ENCODE measurements at regions not wholly inside any gene's neighbourhood (a gene's known extent, or its start where the extent isn't known, plus 50 kb on each side); places are given as distances from the start of the nearest gene placed in this dataset.

GRCh38 chr3:72361990-72362389 lies 486.3 kb downstream of the SHQ1 start:
- Histone ChIP-seq H3K14ac (replicated peaks; ENCODE audit: low read depth, low read length) (no peak overlapping the region), H2AFZ (replicated peaks; ENCODE audit: low read length, poor library complexity) (no peak overlapping the region), H2BK15ac (ENCODE audit: low read depth, low read length) (no peak overlapping the region), H3K23ac (ENCODE audit: low read depth, low read length) (no peak overlapping the region), H2AK5ac (ENCODE audit: low read depth, low read length) (no peak overlapping the region), H3K9ac (ENCODE audit: low read depth, low read length) (no peak overlapping the region), H3K36me3 (ENCODE audit: control insufficient read depth, insufficient read depth, low read length) (no peaks in the 10 kb centered on the region), H4K20me1 (ENCODE audit: insufficient read depth, low read length) (no peaks in the 10 kb centered on the region), H4K5ac (ENCODE audit: low read depth, low read length) (no peak overlapping the region), H3K27me3 (ENCODE audit: control insufficient read depth, insufficient read depth, low read length) (peaks cover 19% of the 10 kb centered on the region), H4K91ac (ENCODE audit: insufficient read depth, low read depth, low read length) (no peak overlapping the region), H4K8ac (ENCODE audit: low read depth in 2 of 2, low read length in 2 of 2) (no peak overlapping the region), H2AK9ac (replicated peaks; ENCODE audit: low read depth, low read length, poor library complexity) (no peak overlapping the region), H3K4ac (ENCODE audit: low read depth, low read length) (no peak overlapping the region), H2BK20ac (ENCODE audit: low read depth, low read length) (no peak overlapping the region), H3K4me3 (ENCODE audit: insufficient read depth, low read depth, low read length) (no peak overlapping the region), H3K27ac (ENCODE audit: insufficient read depth, low read length) (no peak overlapping the region), H3K56ac (ENCODE audit: extremely low read depth, insufficient read depth, low read length) (no peak overlapping the region), H3K18ac (ENCODE audit: low read depth, low read length) (no peak overlapping the region), H2BK120ac (ENCODE audit: low read depth, low read length) (no peak overlapping the region), H2BK5ac (ENCODE audit: low read depth, low read length, poor library complexity, severe bottlenecking) (no peak overlapping the region), H3K79me1 (ENCODE audit: low read depth in 1 of 2, low read length in 2 of 2) (no peaks in the 10 kb centered on the region), H3K4me2 (ENCODE audit: low read depth, low read length) (no peak overlapping the region), H3K9me1 (ENCODE audit: insufficient read depth, low read length) (0 out of 2 replicates have a peak, but pooled peaks cover 3% of the 10 kb centered on the region), H3K9me3 (ENCODE audit: control insufficient read depth, insufficient read depth, low read length) (no peaks in the 10 kb centered on the region), H3K4me1 (ENCODE audit: control insufficient read depth, insufficient read depth, low read length) (no peaks in the 10 kb centered on the region)
- DNase-seq (no peak), ATAC-seq (ENCODE audit: low read depth) (no peak)
- POLR2A ChIA-PET (ENCODE audit: unreplicated experiment): no interaction called here
- no TSS peak for BruUV-seq (replicated peaks)
- in situ Hi-C loops (cut with MboI; ENCODE audit: low sequenced_read_pairs): no loop called here
- dilution Hi-C loops (cut with HindIII; ENCODE audit: low sequenced_read_pairs, unreplicated experiment): no loop called here
- no peak for TF ChIP-seq MXI1 (IDR thresholded peaks at IDR 0.05; ENCODE audit: borderline replicate concordance, low read depth, low read length)
- TF ChIP-seq NFE2L2 (IDR thresholded peaks at IDR 0.05; ENCODE audit: low read depth, low read length): no peak
- no peak for TF ChIP-seq MAFK (IDR thresholded peaks at IDR 0.05; ENCODE audit: low read depth, low read length)
- no peak for TF ChIP-seq RFX5 (IDR thresholded peaks at IDR 0.05; ENCODE audit: low read depth, low read length)
- TF ChIP-seq FOS (IDR thresholded peaks at IDR 0.05; ENCODE audit: low read depth, low read length): no peak
- no peak for TF ChIP-seq MAZ (IDR thresholded peaks at IDR 0.05; ENCODE audit: borderline replicate concordance, low read depth, low read length)
- TF ChIP-seq CHD1 (IDR thresholded peaks at IDR 0.05; ENCODE audit: low read depth, low read length): no peak
- no peak for TF ChIP-seq SMC3 (IDR thresholded peaks at IDR 0.05; ENCODE audit: low read depth, low read length)
- no peak for TF ChIP-seq ELK1 (IDR thresholded peaks at IDR 0.05; ENCODE audit: borderline replicate concordance, low read depth, low read length)
- TF ChIP-seq CTCF (conservative IDR thresholded peaks at IDR 0.05; ENCODE audit: low read depth, low read length): no peak
- no peak for TF ChIP-seq RAD21 (IDR thresholded peaks at IDR 0.05; ENCODE audit: low read length)
- no peak for TF ChIP-seq CEBPB (IDR thresholded peaks at IDR 0.05; ENCODE audit: low read depth, low read length)
- no peak for TF ChIP-seq USF2 (IDR thresholded peaks at IDR 0.05; ENCODE audit: low read depth, low read length)
- TF ChIP-seq RCOR1 (IDR thresholded peaks at IDR 0.05; ENCODE audit: insufficient replicate concordance, low read length): no peak
- no peak for TF ChIP-seq POLR2A (IDR thresholded peaks at IDR 0.05; ENCODE audit: low read depth, low read length)
- TF ChIP-seq BHLHE40 (IDR thresholded peaks at IDR 0.05; ENCODE audit: low read depth, low read length): no peak
- intact Hi-C loops (cut with micrococcal nuclease): no loop called here
- WGBS, 2 experiments (ENCODE audit: extremely low coverage in 2 of 2, insufficient read length in 1 of 2): no CpG with 5 or more reads among the region's 2 CpGs
- CTCF ChIA-PET: no interaction called here

Data from IMR-90 (cell line).